ENCODE measurements at regions not wholly inside any gene's neighbourhood (a gene's known extent, or its start where the extent isn't known, plus 50 kb on each side); places are given as distances from the start of the nearest gene placed in this dataset.

DNA sequence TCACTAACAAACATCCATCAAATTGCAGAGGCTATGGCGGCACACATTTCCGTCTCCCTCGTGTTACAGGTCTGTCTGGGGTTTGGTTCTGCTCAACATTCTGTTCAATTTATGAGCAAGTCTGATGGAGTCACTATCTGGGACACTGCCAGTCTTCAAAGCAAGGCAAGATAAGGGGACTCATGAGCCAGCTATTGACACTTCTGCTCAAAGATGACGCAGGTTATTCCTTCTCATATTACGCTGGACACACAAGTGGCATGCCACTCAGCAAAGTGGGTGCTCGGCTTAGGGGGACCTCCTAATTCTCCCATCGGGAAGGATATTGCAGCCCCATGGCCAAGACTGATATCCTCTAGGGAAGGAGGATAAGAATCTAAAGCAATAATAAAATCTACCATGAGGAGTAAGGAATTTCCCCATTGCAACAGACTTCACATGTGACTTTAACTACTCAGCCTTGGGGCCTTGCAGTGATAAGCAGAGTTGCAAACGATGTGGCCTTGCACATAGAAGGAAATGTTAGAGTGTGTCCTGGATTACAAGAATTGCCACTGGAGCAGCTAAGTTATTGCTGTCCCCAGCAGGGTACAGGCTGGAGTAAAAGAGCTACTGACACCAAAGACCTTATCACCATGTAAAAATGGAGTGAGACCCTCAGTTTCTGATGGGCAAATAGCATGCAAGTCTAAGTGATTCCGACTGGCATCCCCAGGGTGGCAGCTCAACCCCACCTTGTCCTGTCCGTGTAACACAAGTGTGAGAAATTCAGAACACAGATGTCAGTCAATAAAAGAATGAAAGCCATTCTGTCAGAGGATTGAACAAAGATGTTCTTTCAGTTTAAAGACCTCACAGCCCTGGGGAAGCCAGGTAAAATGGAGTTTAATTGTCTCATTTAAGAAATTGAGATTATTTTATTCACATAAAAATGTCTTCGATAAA lies 306.1 kb downstream of the IRS2 start:
- DNase-seq, result no peak
- H3K4me3 ChIP-seq (ENCODE audit: low read depth, low read length), result no peak overlapping the region
- TF ChIP-seq CTCF (IDR thresholded peaks at IDR 0.05; ENCODE audit: low read depth, low read length), result no peak
- H3K27me3 ChIP-seq (ENCODE audit: insufficient read depth, low read depth, severe bottlenecking), result peaks cover 2% of the 10 kb centered on the region
- no peaks in the 10 kb centered on the region for H3K9me3 ChIP-seq (ENCODE audit: severe bottlenecking)
- H3K27ac ChIP-seq, result no peak overlapping the region
- no peaks in the 10 kb centered on the region for H3K36me3 ChIP-seq

DNA sequence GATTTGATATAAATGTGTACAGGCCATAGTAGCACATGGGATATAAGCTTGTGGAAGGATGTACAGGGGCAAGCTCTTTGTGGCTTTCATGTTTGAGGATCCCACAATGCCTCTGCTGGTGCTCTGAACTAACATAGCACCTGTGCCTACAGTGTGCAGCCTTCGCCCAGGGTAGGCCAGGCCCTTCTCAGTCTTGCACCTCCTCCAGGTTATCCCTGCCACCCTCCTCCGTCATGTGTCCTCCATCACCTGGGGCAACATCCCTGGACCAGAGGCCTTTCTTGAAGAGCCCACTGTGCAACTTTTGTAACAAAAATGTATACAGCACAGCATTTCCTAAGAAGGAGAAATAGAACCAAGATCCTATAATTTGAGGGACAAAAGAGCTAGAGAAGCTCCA lies 306.8 kb downstream of the IRS2 start:
- no peak overlapping the region for H3K4me3 ChIP-seq (ENCODE audit: low read depth, low read length)
- H3K9me3 ChIP-seq (ENCODE audit: severe bottlenecking), result no peaks in the 10 kb centered on the region
- no peak for DNase-seq
- H3K27me3 ChIP-seq (ENCODE audit: insufficient read depth, low read depth, severe bottlenecking), result peaks cover 2% of the 10 kb centered on the region
- TF ChIP-seq CTCF (IDR thresholded peaks at IDR 0.05; ENCODE audit: low read depth, low read length), result no peak
- H3K36me3 ChIP-seq, result no peaks in the 10 kb centered on the region
- H3K27ac ChIP-seq, result no peak overlapping the region

GRCh38 chr13:109476001-109476400 lies 310.4 kb downstream of the IRS2 start:
- no peaks in the 10 kb centered on the region for H3K36me3 ChIP-seq
- TF ChIP-seq CTCF (IDR thresholded peaks at IDR 0.05; ENCODE audit: low read depth, low read length), result no peak
- H3K9me3 ChIP-seq (ENCODE audit: severe bottlenecking), result no peaks in the 10 kb centered on the region
- no peak overlapping the region for H3K27ac ChIP-seq
- H3K27me3 ChIP-seq (ENCODE audit: insufficient read depth, low read depth, severe bottlenecking), result peaks cover 2% of the 10 kb centered on the region
- no peak overlapping the region for H3K4me3 ChIP-seq (ENCODE audit: low read depth, low read length)
- no peak for DNase-seq

DNA sequence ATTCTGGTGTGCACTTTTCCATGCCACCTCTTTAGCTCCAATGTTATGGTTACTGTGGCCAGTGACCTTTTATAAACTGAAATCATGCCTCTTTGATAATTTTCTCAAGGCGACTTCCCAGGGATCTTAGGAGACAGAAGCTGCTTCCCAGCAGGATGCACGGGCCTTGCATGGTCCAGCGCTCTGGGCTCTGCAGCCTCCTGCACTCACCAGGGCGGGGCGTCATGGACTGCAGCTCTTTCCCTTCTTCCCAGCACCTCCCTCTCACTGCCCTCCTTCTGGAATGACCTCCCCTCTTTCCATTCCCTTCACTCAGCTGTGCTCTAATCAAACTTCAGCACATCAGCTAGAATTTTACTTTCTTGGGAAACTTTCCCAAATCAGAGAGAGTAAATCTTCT lies 318.3 kb downstream of the IRS2 start:
- TF ChIP-seq CTCF (IDR thresholded peaks at IDR 0.05; ENCODE audit: low read depth, low read length), result 0 out of 2 replicates have a peak, but pooled peaks have one; percentile 3
- peaks cover 13% of the 10 kb centered on the region for H3K9me3 ChIP-seq (ENCODE audit: severe bottlenecking)
- H3K4me3 ChIP-seq (ENCODE audit: low read depth, low read length), result no peak overlapping the region
- no peak overlapping the region for H3K27ac ChIP-seq
- no peaks in the 10 kb centered on the region for H3K27me3 ChIP-seq (ENCODE audit: insufficient read depth, low read depth, severe bottlenecking)
- DNase-seq, result no peak
- no peaks in the 10 kb centered on the region for H3K36me3 ChIP-seq

DNA sequence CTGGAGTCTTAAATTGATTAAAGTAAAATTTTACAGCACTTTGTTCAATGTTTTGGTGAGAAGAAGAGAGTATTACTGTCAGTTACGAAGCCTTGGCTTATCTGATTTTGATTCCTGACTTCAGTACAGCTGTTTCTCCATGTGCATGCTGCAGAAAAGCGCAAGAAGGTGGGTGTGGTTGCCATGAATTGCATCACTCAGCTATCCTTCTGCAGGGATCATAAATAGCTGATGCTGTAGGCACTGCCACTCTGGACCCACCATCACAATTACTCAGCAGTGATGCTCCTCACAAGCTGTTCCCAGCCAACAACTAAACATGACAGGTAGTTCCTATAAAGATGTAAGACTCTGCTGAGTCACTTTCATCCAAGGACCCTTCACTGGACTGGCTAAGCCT lies 321.2 kb downstream of the IRS2 start:
- no peak for DNase-seq
- no peak overlapping the region for H3K27ac ChIP-seq
- TF ChIP-seq CTCF (IDR thresholded peaks at IDR 0.05; ENCODE audit: low read depth, low read length), result no peak
- H3K9me3 ChIP-seq (ENCODE audit: severe bottlenecking), result peaks cover 14% of the 10 kb centered on the region
- no peaks in the 10 kb centered on the region for H3K27me3 ChIP-seq (ENCODE audit: insufficient read depth, low read depth, severe bottlenecking)
- no peak overlapping the region for H3K4me3 ChIP-seq (ENCODE audit: low read depth, low read length)
- no peaks in the 10 kb centered on the region for H3K36me3 ChIP-seq
